Smooth muscle cell (in vitro differentiated cells): ENCODE measurements at regions not wholly inside any gene's neighbourhood (a gene's known extent, or its start where the extent isn't known, plus 50 kb on each side); places are given as distances from the start of the nearest gene placed in this dataset.
"Not testable (repeated sequence)": the region's sequence is repeated elsewhere in the genome, so short reads cannot be mapped to it uniquely, and the experiment has no call there.

Experiments
- DNase-seq: peaks from one replicate; lab custom pipeline; 2025; ENCODE audit not compliant: unreplicated experiment; lab: John Stamatoyannopoulos, UW
- H2AFZ ChIP-seq: fragments of 200-600 bp; sonication (generic); 2 replicates; pipeline ENCODE4 v1.6.0; 2016; ENCODE audit warnings: antibody characterized with exemption, low read depth, mild to moderate bottlenecking
- H3F3A ChIP-seq: fragments of 200-600 bp; sonication (generic); 2 replicates; pipeline ENCODE4 v1.6.0; 2017; ENCODE audit warnings: antibody characterized with exemption, low read depth
- H3K27ac ChIP-seq: fragments of 200-600 bp; sonication (generic); 2 replicates; pipeline ENCODE4 v1.5.1; 2016; ENCODE audit warnings: low read depth, mild to moderate bottlenecking
- H3K27me3 ChIP-seq: fragments of 200-600 bp; sonication (generic); 2 replicates; pipeline ENCODE4 v1.6.1; 2016; ENCODE audit warnings: low read depth, mild to moderate bottlenecking
- H3K36me3 ChIP-seq: fragments of 200-600 bp; sonication (generic); 2 replicates; pipeline ENCODE4 v1.5.1; 2016; ENCODE audit warnings: low read depth
- H3K4me1 ChIP-seq: fragments of 200-600 bp; sonication (generic); 2 replicates; pipeline ENCODE4 v1.5.1; 2016; ENCODE audit warnings: low read depth
- H3K4me2 ChIP-seq: fragments of 200-600 bp; sonication (generic); 2 replicates; pipeline ENCODE4 v1.6.0; 2016; ENCODE audit warnings: mild to moderate bottlenecking
- H3K4me3 ChIP-seq: fragments of 200-600 bp; sonication (generic); 2 replicates; pipeline ENCODE4 v1.5.1; 2016; ENCODE audit warnings: mild to moderate bottlenecking
- H3K79me2 ChIP-seq: fragments of 200-600 bp; sonication (generic); 2 replicates; pipeline ENCODE4 v1.6.0; 2016; ENCODE audit warnings: low read depth, mild to moderate bottlenecking
- H3K9ac ChIP-seq: fragments of 200-600 bp; sonication (generic); 2 replicates; pipeline ENCODE4 v1.6.0; 2016; ENCODE audit warnings: low read depth
- H3K9me3 ChIP-seq: fragments of 200-600 bp; sonication (generic); replicated peaks from 2 replicates; pipeline ENCODE4 v1.5.1; 2016; ENCODE audit warnings: low read depth
- H4K20me1 ChIP-seq: fragments of 200-600 bp; sonication (generic); 2 replicates; pipeline ENCODE4 v1.6.0; 2016; ENCODE audit warnings: low read depth
- CTCF ChIP-seq: fragments of 200-600 bp; sonication (generic); IDR thresholded peaks from 2 replicates; pipeline ENCODE4 v1.5.1; 2017; ENCODE audit warnings: borderline replicate concordance, mild to moderate bottlenecking, antibody characterized with exemption; ENCODE audit not compliant: insufficient read depth, poor library complexity, severe bottlenecking
- WGBS: methylation state at CpG from one replicate; pipeline ENCODE4 v1.1.7; 2016; ENCODE audit warnings: low lambda C conversion rate; 5-methylcytosine and 5-hydroxymethylcytosine counted together

DNA sequence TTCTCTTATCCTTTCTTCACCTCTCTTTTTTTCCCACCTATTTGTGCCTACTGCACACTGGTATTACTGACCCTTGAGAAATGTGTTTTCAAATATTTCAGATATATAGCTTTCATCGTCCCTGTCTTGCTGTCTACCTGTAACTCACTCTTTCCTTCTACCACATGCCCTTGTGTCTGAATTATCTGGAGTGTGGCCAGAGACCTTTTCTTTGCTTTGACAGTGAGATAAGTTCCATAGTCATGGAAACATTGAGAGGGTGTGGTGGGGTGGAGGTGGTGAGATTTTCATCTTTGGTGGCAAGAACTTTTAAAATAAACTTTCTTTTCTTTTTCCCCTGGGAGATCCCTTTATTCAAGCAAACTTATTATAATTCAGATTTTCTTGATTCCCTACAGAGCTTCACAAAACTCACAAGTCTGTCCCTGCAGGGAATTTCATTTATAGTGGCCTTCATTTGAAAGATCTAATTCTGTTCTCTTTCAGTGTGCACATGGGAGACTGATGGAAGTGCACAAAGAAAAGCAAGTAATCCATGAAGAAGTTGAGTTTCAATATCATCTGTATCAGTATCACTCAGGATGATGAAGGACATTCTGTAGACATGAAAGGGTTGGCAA, 95.7 kb downstream of the SH2D1A start:
- no peak for TF ChIP-seq CTCF
- no peaks in the 10 kb centered on the region for H3F3A ChIP-seq

DNA sequence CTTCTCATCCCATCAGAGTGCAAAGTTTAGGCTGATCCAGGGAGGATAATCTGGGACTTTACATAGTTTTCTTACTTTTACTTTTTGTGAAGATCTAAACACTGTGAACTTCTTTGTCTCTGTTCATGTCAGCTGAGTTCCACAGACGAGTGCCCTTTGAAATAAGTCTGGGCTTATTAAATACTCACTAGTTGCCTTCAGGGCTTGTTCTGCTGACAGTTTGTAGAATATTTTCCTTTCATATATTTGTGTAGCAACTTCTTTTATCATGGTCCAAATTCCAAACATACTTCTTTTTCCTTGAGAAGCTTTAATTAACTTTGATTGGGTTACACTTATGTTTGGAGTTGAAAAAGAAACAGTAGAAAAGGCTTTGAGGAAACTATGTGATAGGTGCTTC, 109.6 kb downstream of the SH2D1A start:
- no peak overlapping the region for H2AFZ ChIP-seq
- no peaks in the 10 kb centered on the region for H3K27me3 ChIP-seq
- no peak overlapping the region for H3K27ac ChIP-seq
- H3K4me1 ChIP-seq, result no peaks in the 10 kb centered on the region
- H3K4me3 ChIP-seq, result no peak overlapping the region
- no peaks in the 10 kb centered on the region for H3K79me2 ChIP-seq
- no peak overlapping the region for H3K9ac ChIP-seq
- DNase-seq, result no peak
- no peaks in the 10 kb centered on the region for H3F3A ChIP-seq
- H4K20me1 ChIP-seq, result no peaks in the 10 kb centered on the region
- no peaks in the 10 kb centered on the region for H3K36me3 ChIP-seq
- no peak for TF ChIP-seq CTCF
- 37% methylated on average over 1 of the region's 1 CpG for WGBS
- H3K9me3 ChIP-seq, result no peaks in the 10 kb centered on the region
- H3K4me2 ChIP-seq, result no peak overlapping the region

More for the DNA sequence above, 95.7 kb downstream of the SH2D1A start:
- Histone ChIP-seq H3K4me3 (no peak overlapping the region), H3K4me2 (no peak overlapping the region), H3K27ac (no peak overlapping the region), H3K4me1 (no peaks in the 10 kb centered on the region), H3K79me2 (no peaks in the 10 kb centered on the region), H4K20me1 (no peaks in the 10 kb centered on the region), H2AFZ (no peak overlapping the region), H3K27me3 (no peaks in the 10 kb centered on the region), H3K9ac (no peak overlapping the region), H3K9me3 (no peaks in the 10 kb centered on the region), H3K36me3 (no peaks in the 10 kb centered on the region)
- no peak for DNase-seq
- WGBS, result 88% methylated on average over 1 of the region's 1 CpG

GRCh38 chrX:124459851-124460250, 113.5 kb downstream of the SH2D1A start:
- H3K4me2 ChIP-seq, H3K9me3 ChIP-seq, H4K20me1 ChIP-seq: not testable (repeated sequence)

DNA sequence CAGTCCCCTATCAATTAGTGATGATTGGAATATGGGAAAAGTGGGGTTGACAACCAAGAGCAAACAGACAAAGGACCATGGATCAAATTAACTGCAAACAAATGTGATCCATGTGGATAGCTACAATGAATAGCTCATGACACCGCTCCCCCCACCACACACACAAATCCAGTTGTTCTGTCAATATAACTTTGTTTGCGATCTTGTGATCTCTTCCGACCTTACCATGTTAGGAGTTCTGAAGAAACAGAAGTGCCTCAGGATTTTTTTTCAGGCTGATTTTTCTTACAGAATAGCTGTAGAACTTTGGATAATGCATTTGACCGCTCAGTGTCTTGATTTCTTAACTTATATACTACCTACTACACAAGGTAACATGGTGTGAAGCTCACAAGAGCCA, 116.6 kb downstream of the SH2D1A start:
- H2AFZ ChIP-seq, result no peak overlapping the region
- no peaks in the 10 kb centered on the region for H3K4me1 ChIP-seq
- no peaks in the 10 kb centered on the region for H3K9me3 ChIP-seq
- no peaks in the 10 kb centered on the region for H3F3A ChIP-seq
- no peaks in the 10 kb centered on the region for H4K20me1 ChIP-seq
- no peak overlapping the region for H3K9ac ChIP-seq
- H3K4me2 ChIP-seq, result no peak overlapping the region
- H3K27ac ChIP-seq, result no peak overlapping the region
- H3K4me3 ChIP-seq, result no peak overlapping the region
- no peaks in the 10 kb centered on the region for H3K36me3 ChIP-seq
- no peaks in the 10 kb centered on the region for H3K27me3 ChIP-seq
- no peak for TF ChIP-seq CTCF
- 78% methylated on average over 4 of the region's 4 CpGs for WGBS
- no peaks in the 10 kb centered on the region for H3K79me2 ChIP-seq
- no peak for DNase-seq

More at GRCh38 chrX:124459851-124460250, 113.5 kb downstream of the SH2D1A start:
- H3K79me2 ChIP-seq, H3K4me1 ChIP-seq, H3K27ac ChIP-seq, H2AFZ ChIP-seq, DNase-seq, H3K36me3 ChIP-seq, H3F3A ChIP-seq, H3K27me3 ChIP-seq, H3K9ac ChIP-seq, H3K4me3 ChIP-seq: not testable (repeated sequence)
